Esophagus squamous epithelium (tissue), 5 donors: ENCODE measurements at regions not wholly inside any gene's neighbourhood (a gene's known extent, or its start where the extent isn't known, plus 50 kb on each side); places are given as distances from the start of the nearest gene placed in this dataset.
A peak's percentile ranks its signal among the peaks of the same experiment; 100 is the strongest.

Experiments
- DNase-seq: peaks from one replicate; lab custom pipeline; 2025; lab: John Stamatoyannopoulos, UW
- H3K27ac ChIP-seq, 4 donors: fragments of 200-600 bp; sonication (generic); one replicate each; pipeline ENCODE4 v1.5.1; 2016 to 2019; ENCODE audit warnings: mild to moderate bottlenecking in 1 of 4
- H3K27me3 ChIP-seq, 4 donors: fragments of 200-600 bp; sonication (generic); 1 replicate in 3 of 4; 2 replicates in 1 of 4; pipeline versions ENCODE4 v1.5.1 to v1.6.0; 2017 to 2021; ENCODE audit warnings: antibody characterized with exemption in 1 of 4
- H3K36me3 ChIP-seq, 3 donors: fragments of 200-600 bp; sonication (generic); one replicate each; pipeline ENCODE4 v1.5.1; 2016 to 2019
- H3K4me1 ChIP-seq, 3 donors: fragments of 200-600 bp; sonication (generic); one replicate each; pipeline ENCODE4 v1.5.1; 2017 to 2019
- H3K4me3 ChIP-seq, 4 donors: fragments of 200-600 bp; sonication (generic); 1 replicate in 3 of 4; 2 replicates in 1 of 4; pipeline ENCODE4 v1.5.1; 2016 to 2019; ENCODE audit warnings: mild to moderate bottlenecking in 2 of 4, moderate library complexity in 1 of 4
- H3K9me3 ChIP-seq, 3 donors: fragments of 200-600 bp; sonication (generic); one replicate each; pipeline ENCODE4 v1.5.1; 2016 to 2019
- POLR2A ChIP-seq, 4 donors: fragments of 450-650 bp; IDR thresholded peaks; one replicate each; pipeline ENCODE4 v1.6.1; 2017; ENCODE audit warnings: antibody characterized with exemption in 4 of 4, mild to moderate bottlenecking in 4 of 4, moderate library complexity in 3 of 4
- WGBS, 2 donors: methylation state at CpG; one replicate each; pipeline ENCODE4 v1.1.5; 2018; 5-methylcytosine and 5-hydroxymethylcytosine counted together
- intact Hi-C: fragments of 100-400 bp; cut with DNase I; formaldehyde crosslinking; loops from one replicate; pipeline ENCODE4 v1.15.0; 2022
- TF ChIP-seq, protein P1 (sequence below), 6 experiments: fragments of 450-650 bp in 4 of 6; fragments of 200-600 bp in 2 of 6; sonication (generic) in 2 of 6; IDR thresholded peaks; one replicate each; pipeline ENCODE4 v1.5.1; 2016 to 2019; ENCODE audit warnings: antibody characterized with exemption in 6 of 6, mild to moderate bottlenecking in 4 of 6, moderate library complexity in 4 of 6
- donor health status: DM: yes; HTN: yes; CAD: no.

DNA sequence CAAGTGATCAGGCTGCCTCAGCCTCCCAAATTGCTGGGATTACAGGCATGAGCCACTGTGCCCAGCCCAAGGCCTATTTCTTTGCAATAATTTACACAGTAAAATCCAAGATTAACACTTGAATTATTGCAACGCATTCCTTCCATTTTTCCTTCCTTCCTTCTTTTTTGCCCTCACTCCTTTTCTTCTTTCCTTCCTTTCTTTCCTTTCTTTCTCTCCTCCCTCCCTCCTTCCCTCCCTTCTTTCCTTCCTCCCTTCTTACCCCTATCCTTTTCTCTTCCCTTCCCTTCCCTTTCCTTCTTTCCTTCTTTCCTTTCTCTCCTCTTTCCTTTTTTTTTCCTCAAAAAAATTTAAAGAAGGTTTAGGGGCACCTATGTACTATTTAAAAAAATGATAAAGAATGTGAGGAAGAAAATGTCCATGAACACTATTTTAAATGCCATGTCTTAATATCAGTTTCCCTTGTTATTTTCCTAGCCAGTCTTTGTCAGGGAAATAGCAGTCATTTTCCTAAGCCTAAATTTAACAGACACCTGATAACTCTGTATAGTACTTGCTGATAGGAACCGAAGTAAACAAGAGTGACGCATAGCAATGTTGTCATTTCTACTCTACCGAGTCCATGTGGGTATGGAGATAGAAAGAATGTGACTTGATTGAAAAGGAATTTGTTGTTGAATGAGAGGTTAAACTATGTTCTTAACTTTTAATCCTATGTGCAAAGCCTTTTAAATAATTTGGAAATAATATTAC lies 79.8 kb upstream of the HMCN1 start:
- 55 to 73% methylated on average over 4 of the region's 4 CpGs for WGBS, 2 donors
- TF ChIP-seq, protein P1, sequence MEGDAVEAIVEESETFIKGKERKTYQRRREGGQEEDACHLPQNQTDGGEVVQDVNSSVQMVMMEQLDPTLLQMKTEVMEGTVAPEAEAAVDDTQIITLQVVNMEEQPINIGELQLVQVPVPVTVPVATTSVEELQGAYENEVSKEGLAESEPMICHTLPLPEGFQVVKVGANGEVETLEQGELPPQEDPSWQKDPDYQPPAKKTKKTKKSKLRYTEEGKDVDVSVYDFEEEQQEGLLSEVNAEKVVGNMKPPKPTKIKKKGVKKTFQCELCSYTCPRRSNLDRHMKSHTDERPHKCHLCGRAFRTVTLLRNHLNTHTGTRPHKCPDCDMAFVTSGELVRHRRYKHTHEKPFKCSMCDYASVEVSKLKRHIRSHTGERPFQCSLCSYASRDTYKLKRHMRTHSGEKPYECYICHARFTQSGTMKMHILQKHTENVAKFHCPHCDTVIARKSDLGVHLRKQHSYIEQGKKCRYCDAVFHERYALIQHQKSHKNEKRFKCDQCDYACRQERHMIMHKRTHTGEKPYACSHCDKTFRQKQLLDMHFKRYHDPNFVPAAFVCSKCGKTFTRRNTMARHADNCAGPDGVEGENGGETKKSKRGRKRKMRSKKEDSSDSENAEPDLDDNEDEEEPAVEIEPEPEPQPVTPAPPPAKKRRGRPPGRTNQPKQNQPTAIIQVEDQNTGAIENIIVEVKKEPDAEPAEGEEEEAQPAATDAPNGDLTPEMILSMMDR (IDR thresholded peaks at IDR 0.05), result no peak
- TF ChIP-seq POLR2A (IDR thresholded peaks at IDR 0.05), result no peak

DNA sequence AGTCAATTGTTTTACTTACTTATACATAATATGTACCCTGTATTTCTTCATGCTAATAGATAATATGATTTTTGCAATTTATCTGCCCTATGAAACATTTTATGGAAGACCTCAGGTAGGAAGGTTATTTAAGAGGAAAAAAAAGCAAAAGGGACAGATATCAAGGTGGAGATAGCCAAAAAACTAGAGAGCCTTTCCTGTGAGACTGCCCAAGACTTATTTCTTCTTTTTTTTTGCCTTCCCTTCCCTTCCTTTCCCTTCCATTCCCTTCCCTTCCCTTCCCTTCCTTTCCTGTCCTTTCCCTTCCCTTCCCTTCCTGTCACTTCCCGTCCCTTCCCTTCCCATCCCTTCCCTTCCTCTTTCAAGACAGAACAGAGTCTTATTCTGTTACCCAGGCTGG lies 80.6 kb upstream of the HMCN1 start:
- Histone ChIP-seq H3K4me1 (peaks cover 0 to 7% (median 0%) of the 10 kb centered on the region in 3 donors), H3K9me3 (peaks cover 0 to 6% (median 0%) of the 10 kb centered on the region in 3 donors), H3K4me3 (no peak overlapping the region), H3K27me3 (peaks cover 0 to 6% (median 0%) of the 10 kb centered on the region in 4 donors), H3K36me3 (no peaks in the 10 kb centered on the region), H3K27ac (no peak overlapping the region)
- 83 to 100% methylated on average over 1 of the region's 1 CpG for WGBS, 2 donors
- TF ChIP-seq, protein P1 (IDR thresholded peaks at IDR 0.05), result no peak
- no peak for TF ChIP-seq POLR2A (IDR thresholded peaks at IDR 0.05)
- intact Hi-C loops, result no loop called here
- DNase-seq, result no peak

More for the DNA sequence above, 79.8 kb upstream of the HMCN1 start:
- DNase-seq, result no peak
- H3K36me3 ChIP-seq, result no peaks in the 10 kb centered on the region
- H3K27me3 ChIP-seq, result no peaks in the 10 kb centered on the region
- H3K4me1 ChIP-seq, result peaks cover 0 to 7% (median 0%) of the 10 kb centered on the region in 3 donors
- H3K4me3 ChIP-seq, result no peak overlapping the region
- H3K27ac ChIP-seq, result no peak overlapping the region
- no peaks in the 10 kb centered on the region for H3K9me3 ChIP-seq
- intact Hi-C loops, result no loop called here

DNA sequence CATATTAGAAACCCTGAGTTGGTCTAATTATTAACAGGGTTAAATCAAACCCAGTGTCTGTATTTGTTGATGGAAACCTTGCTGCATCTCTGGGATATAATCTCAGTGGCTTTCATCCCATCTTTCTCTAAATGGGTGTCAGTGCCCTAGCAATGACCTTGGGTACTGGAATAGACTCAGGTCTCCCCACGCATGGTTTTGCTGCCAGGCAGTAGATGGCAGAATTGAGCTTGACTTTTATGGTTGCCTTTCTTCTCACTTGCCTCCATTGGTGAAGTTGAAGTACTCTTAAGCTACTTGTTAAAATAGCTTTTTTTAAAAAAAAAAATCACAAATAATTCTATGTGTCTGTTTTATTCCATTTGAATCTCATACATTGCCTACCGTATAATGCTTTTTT lies 81.8 kb upstream of the HMCN1 start:
- no peaks in the 10 kb centered on the region for H3K36me3 ChIP-seq
- H3K27me3 ChIP-seq, result peaks cover 0 to 15% (median 0%) of the 10 kb centered on the region in 4 donors
- 77 to 79% methylated on average over 2 of the region's 2 CpGs for WGBS, 2 donors
- no peak overlapping the region for H3K4me3 ChIP-seq
- no peak for TF ChIP-seq POLR2A (IDR thresholded peaks at IDR 0.05)
- TF ChIP-seq, protein P1 (IDR thresholded peaks at IDR 0.05), result peak in 1 of 6 experiments; percentile 26
- H3K4me1 ChIP-seq, result peaks cover 0 to 7% (median 0%) of the 10 kb centered on the region in 3 donors
- intact Hi-C loops, result no loop called here
- DNase-seq, result no peak
- H3K9me3 ChIP-seq, result peaks cover 0 to 6% (median 0%) of the 10 kb centered on the region in 3 donors
- no peak overlapping the region for H3K27ac ChIP-seq

DNA sequence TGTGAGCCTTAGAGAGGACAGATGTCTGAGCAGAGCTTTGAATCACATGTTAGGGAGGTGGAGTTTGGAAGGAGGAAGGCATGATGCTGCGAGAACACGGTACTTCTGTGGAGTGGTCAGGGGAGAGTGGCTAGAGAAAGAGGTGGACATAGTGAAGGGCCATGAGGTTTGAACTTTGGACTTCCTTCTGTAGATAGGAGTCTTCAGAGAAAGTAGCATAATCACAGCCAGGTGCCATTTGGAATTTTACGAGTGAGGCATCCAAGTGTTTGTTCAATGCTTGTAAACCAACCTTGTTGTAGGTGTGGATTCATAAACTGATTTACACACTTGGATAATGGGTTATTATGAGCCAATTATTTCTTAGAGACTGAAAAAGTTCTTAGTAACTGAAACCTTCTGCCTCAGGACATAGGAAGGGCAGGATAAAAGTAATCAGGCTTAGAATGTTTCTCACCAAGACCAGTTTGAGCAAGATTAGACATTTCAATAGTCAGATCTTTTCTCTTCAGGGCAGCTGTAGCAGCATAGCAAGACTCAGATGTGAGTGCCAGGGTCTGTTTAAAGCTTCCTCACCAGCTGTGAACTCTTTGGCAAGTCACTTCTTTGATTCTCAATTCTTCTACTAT lies 83.5 kb upstream of the HMCN1 start:
- Histone ChIP-seq H3K36me3 (no peaks in the 10 kb centered on the region), H3K4me1 (peaks cover 0 to 20% (median 4%) of the 10 kb centered on the region in 3 donors), H3K4me3 (no peak overlapping the region), H3K27me3 (peaks cover 0 to 15% (median 0%) of the 10 kb centered on the region in 4 donors), H3K27ac (peak overlapping the region in 1 of 4 donors; percentile 14), H3K9me3 (peaks cover 0 to 6% (median 0%) of the 10 kb centered on the region in 3 donors)
- WGBS, 2 donors, result 52 to 63% methylated on average over 3 of the region's 3 CpGs
- TF ChIP-seq POLR2A (IDR thresholded peaks at IDR 0.05), result no peak
- TF ChIP-seq, protein P1 (IDR thresholded peaks at IDR 0.05), result no peak
- DNase-seq, result no peak
- intact Hi-C loops, result no loop called here
